Upper lobe of right lung (tissue), 1 donor: ENCODE measurements at regions not wholly inside any gene's neighbourhood (a gene's known extent, or its start where the extent isn't known, plus 50 kb on each side); places are given as distances from the start of the nearest gene placed in this dataset.

Experiments
- ATAC-seq: fragments of 200-7000 bp; cut with Tn5 transposase; one replicate; pipeline ENCODE4 v1.9.1; 2020; ENCODE audit warnings: mild to moderate bottlenecking, moderate library complexity
- DNase-seq: peaks from one replicate; pipeline ENCODE4 v3.0.0-alpha.2; 2020
- H3K27ac ChIP-seq: fragments of 200-600 bp; one replicate; pipeline ENCODE4 v1.8.0; 2022
- H3K27me3 ChIP-seq: fragments of 200-600 bp; one replicate; pipeline ENCODE4 v1.8.0; 2022; ENCODE audit warnings: mild to moderate bottlenecking
- H3K36me3 ChIP-seq: fragments of 200-600 bp; one replicate; pipeline ENCODE4 v1.8.0; 2022
- H3K4me1 ChIP-seq: fragments of 200-600 bp; one replicate; pipeline ENCODE4 v1.8.0; 2022
- H3K4me3 ChIP-seq: fragments of 200-600 bp; one replicate; pipeline ENCODE4 v1.8.0; 2022; ENCODE audit warnings: mild to moderate bottlenecking
- H3K9me3 ChIP-seq: fragments of 200-600 bp; one replicate; pipeline ENCODE4 v1.8.0; 2022
- CTCF ChIP-seq: fragments of 200-600 bp; IDR thresholded peaks from one replicate; pipeline ENCODE4 v1.8.0; 2022; ENCODE audit warnings: antibody characterized with exemption
- intact Hi-C: fragments of 100-400 bp; cut with DNase I; formaldehyde crosslinking; loops from one replicate; pipeline ENCODE4 v1.11.0; 2022
- donor health status: DM: no; HTN: yes; CAD: no; lungs with severe emphysema.

GRCh38 chr15:61613138-61613537 is 384.0 kb upstream of the RORA start:
- DNase-seq: no peak
- Histone ChIP-seq H3K4me1 (no peaks in the 10 kb centered on the region), H3K9me3 (no peaks in the 10 kb centered on the region), H3K27ac (no peak overlapping the region), H3K27me3 (no peaks in the 10 kb centered on the region), H3K36me3 (no peaks in the 10 kb centered on the region), H3K4me3 (no peak overlapping the region)
- intact Hi-C loops: no loop called here
- no peak for TF ChIP-seq CTCF
- no peak for ATAC-seq

- H3K27me3 ChIP-seq: no peaks in the 10 kb centered on the region
- no peak for TF ChIP-seq CTCF
- H3K36me3 ChIP-seq: no peaks in the 10 kb centered on the region
- no peak overlapping the region for H3K4me3 ChIP-seq
- DNase-seq (no peak), ATAC-seq (no peak)
- H3K9me3 ChIP-seq: no peaks in the 10 kb centered on the region
- H3K4me1 ChIP-seq: no peaks in the 10 kb centered on the region
- H3K27ac ChIP-seq: no peak overlapping the region
- intact Hi-C loops: no loop called here
Observed at GRCh38 chr15:61612111-61612510, 383.0 kb upstream of the RORA start.

GRCh38 chr15:61605343-61605742 is 376.2 kb upstream of the RORA start:
- Histone ChIP-seq H3K4me1 (no peaks in the 10 kb centered on the region), H3K9me3 (no peaks in the 10 kb centered on the region), H3K27me3 (no peaks in the 10 kb centered on the region), H3K36me3 (no peaks in the 10 kb centered on the region), H3K27ac (no peak overlapping the region), H3K4me3 (no peak overlapping the region)
- ATAC-seq (no peak), DNase-seq (no peak)
- intact Hi-C loops: no loop called here
- no peak for TF ChIP-seq CTCF

- Histone ChIP-seq H3K27me3 (no peaks in the 10 kb centered on the region), H3K9me3 (no peaks in the 10 kb centered on the region), H3K27ac (no peak overlapping the region), H3K4me3 (no peak overlapping the region), H3K4me1 (no peaks in the 10 kb centered on the region), H3K36me3 (no peaks in the 10 kb centered on the region)
- no peak for TF ChIP-seq CTCF
- DNase-seq (no peak), ATAC-seq (no peak)
- intact Hi-C loops: no loop called here
Observed at GRCh38 chr15:61598655-61599054, 369.6 kb upstream of the RORA start.

- Histone ChIP-seq H3K27ac (no peak overlapping the region), H3K4me3 (no peak overlapping the region), H3K4me1 (no peaks in the 10 kb centered on the region), H3K36me3 (no peaks in the 10 kb centered on the region), H3K27me3 (no peaks in the 10 kb centered on the region), H3K9me3 (no peaks in the 10 kb centered on the region)
- TF ChIP-seq CTCF: no peak
- DNase-seq: no peak
- no peak for ATAC-seq
- intact Hi-C loops: no loop called here
Observed at GRCh38 chr15:61584410-61584809, 355.3 kb upstream of the RORA start.

GRCh38 chr15:61582092-61582491 is 353.0 kb upstream of the RORA start:
- intact Hi-C loops: no loop called here
- Histone ChIP-seq H3K36me3 (no peaks in the 10 kb centered on the region), H3K27me3 (no peaks in the 10 kb centered on the region), H3K4me1 (no peaks in the 10 kb centered on the region), H3K27ac (no peak overlapping the region), H3K4me3 (no peak overlapping the region), H3K9me3 (no peaks in the 10 kb centered on the region)
- ATAC-seq: no peak
- no peak for DNase-seq
- no peak for TF ChIP-seq CTCF
